ENCODE measurements at regions not wholly inside any gene's neighbourhood (a gene's known extent, or its start where the extent isn't known, plus 50 kb on each side); places are given as distances from the start of the nearest gene placed in this dataset.

DNA sequence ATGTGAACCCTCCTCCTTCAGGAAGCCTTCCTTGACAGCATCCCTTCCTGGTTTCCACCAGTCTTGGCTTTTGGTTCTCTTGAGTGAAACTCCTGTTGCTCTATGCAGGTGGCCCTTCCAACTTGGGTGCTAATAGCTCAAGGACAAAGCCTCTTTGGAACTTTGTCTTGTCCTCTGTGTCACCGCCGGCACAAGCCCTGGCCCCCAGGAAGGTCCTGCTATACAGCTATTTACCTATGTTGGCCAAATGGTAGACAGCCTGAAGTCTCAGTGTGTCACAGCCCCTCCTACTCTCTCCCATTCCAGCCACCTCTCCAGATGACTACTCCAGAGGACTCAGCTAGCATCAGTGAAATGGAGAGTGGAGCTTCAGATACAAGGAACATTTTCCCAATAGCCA lies 94.7 kb upstream of the ZNF618 start:
- no peak for DNase-seq (ENCODE audit: low read depth in 2 of 2)

GRCh38 chr9:113781896-113782295 lies 94.2 kb upstream of the ZNF618 start:
- DNase-seq (ENCODE audit: low read depth in 2 of 2): no peak

DNA sequence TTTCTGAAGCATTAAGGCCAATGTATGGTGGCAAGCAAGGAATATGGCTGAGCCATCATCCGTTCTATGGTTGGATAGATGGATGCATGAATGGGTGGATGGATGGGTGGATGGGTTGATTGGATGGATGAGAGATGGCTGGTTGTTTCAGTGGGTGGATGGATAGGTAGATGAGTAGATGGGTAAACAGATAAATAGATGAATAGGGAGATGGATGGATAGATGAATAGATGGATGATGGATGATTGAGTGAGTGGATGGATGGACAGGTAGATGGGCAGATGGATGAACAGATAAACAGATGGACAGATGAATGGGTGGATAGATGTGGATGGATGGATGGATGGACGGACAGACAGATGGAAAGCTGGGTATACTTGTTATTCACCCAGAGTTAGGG lies 92.6 kb upstream of the ZNF618 start:
- no peak for DNase-seq (ENCODE audit: low read depth in 2 of 2)

- no peak for DNase-seq (ENCODE audit: low read depth in 2 of 2)
Measured at GRCh38 chr9:113785334-113785733, 90.8 kb upstream of the ZNF618 start.

DNA sequence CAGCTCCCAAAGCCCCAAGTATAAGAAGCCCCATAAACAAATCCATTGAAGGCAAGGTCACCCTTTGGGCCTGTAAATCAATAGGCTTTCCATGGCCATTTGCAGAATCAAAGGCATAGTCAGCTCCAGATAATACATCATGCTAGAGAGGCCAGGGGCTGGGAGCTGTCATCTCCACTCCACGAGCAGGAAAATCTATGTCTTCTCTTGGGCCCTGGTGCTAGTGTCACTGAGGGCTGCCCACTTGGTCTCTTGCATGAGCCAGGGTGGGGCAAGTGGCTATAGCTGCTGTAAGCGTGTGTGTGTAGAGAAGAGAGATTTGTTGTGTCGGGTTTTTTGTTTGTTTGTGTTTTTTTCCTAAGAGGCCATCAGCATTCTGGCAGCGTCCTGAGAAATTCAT lies 90.0 kb upstream of the ZNF618 start:
- DNase-seq (ENCODE audit: low read depth in 2 of 2): no peak

DNA sequence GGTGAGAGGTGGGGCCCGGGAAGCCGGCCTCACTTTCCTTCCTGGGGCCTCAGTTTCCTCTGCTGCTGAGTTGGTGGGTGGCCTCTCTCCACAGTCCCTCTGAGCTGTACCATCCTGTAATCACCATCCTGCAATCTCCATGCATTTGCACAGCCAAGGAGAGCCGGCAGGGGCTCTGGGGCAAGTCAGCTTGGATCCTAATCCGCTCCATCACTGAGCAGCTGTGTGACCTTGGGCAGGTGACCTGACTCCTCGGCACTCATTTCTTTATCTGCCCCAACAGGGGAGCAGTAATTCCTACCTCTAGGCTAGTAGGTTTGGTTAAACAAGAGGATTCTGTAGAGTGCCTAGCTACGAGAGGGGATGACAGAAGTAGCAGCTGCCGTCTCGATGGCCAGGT lies 88.2 kb upstream of the ZNF618 start:
- no peak for DNase-seq (ENCODE audit: low read depth in 2 of 2)

DNA sequence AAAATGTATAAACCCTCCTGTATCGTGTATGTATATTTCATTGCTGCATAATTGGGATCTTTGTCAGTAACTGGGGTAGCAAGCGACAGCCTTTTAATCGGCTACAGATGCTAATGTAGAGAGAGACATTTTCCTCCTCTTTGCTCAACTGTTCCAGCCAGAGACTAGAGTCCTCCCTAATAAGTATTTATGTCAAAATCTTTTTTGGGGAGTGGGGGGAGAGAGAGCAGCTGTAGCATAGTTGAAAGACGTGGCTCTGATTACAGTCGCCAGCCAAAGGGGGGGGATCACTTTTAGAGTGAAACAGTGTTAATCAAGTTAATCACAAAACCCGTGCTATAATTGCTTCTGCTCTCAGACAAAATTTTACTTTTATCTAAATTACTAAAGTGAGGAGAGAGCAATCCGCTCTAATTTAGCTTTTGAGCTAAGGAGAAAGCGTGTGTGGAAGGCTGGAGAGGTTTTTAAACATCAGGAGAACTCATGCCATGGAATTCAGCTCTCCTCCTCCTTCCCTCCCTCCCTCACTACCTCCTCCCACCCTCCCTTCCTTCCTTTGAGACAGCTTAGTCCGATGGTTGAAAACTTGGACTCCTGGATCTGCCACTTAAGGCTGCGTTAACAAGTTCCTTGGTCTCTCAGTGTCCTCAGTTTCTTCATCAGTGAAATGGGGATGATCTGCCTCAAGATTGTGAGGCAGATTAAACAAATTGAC lies 87.3 kb upstream of the ZNF618 start:
- no peak for DNase-seq (ENCODE audit: low read depth in 2 of 2)

GRCh38 chr9:113790093-113790492 lies 86.0 kb upstream of the ZNF618 start:
- no peak for DNase-seq (ENCODE audit: low read depth in 2 of 2)

- no peak for DNase-seq (ENCODE audit: low read depth in 2 of 2)
Measured at GRCh38 chr9:113793558-113793957, 82.6 kb upstream of the ZNF618 start.

DNA sequence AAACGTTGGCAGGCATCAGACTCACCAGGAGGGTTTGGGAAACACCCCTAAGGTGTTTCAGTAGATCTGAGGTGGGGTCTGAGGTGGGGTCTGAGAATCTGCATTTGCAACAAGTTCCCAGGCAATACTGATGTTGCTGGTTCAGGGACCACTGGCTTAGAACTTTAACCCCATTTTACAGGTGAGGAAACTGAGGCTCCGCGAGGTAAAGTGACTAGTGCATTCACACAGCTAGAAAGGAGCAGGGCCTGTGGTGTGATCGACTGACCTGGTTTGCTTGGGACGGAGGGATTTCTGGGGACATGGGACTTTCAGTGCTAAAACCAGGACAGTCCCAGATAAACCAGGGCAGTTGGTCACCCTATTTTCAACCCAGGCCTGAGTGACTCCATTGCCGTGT lies 81.4 kb upstream of the ZNF618 start:
- no peak for DNase-seq (ENCODE audit: low read depth in 2 of 2)

- no peak for DNase-seq (ENCODE audit: low read depth in 2 of 2)
Measured at GRCh38 chr9:113795811-113796392, 80.2 kb upstream of the ZNF618 start.

- no peak for DNase-seq (ENCODE audit: low read depth in 2 of 2)
Measured at GRCh38 chr9:113796646-113797426, 79.3 kb upstream of the ZNF618 start.

GRCh38 chr9:113798062-113799030 lies 77.8 kb upstream of the ZNF618 start:
- no peak for DNase-seq (ENCODE audit: low read depth in 2 of 2)

DNA sequence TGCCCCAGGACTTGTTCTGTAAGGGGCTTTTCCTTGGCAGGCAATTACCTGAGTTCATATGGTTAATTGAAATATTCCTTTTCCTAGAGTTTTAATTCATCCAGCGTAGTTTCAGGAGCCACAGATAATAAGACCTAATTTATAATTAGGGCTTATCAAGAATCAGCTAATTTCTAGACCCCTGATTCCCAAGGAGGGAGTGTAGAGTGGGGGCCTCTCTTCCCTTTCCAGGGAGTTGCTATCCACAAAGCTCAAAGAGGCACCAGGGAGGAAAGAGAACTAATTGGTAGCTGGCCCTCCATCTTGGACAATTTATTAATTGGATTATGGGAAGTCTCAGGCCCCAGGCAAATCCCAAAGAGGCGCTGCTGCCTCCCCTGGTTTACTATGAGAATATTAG lies 75.8 kb upstream of the ZNF618 start:
- DNase-seq (ENCODE audit: low read depth in 2 of 2): no peak

GRCh38 chr9:113803811-113804589 lies 72.1 kb upstream of the ZNF618 start:
- no peak for DNase-seq (ENCODE audit: low read depth in 2 of 2)

- DNase-seq (ENCODE audit: low read depth in 2 of 2): no peak
Measured at GRCh38 chr9:113805486-113806132, 70.5 kb upstream of the ZNF618 start.

DNA sequence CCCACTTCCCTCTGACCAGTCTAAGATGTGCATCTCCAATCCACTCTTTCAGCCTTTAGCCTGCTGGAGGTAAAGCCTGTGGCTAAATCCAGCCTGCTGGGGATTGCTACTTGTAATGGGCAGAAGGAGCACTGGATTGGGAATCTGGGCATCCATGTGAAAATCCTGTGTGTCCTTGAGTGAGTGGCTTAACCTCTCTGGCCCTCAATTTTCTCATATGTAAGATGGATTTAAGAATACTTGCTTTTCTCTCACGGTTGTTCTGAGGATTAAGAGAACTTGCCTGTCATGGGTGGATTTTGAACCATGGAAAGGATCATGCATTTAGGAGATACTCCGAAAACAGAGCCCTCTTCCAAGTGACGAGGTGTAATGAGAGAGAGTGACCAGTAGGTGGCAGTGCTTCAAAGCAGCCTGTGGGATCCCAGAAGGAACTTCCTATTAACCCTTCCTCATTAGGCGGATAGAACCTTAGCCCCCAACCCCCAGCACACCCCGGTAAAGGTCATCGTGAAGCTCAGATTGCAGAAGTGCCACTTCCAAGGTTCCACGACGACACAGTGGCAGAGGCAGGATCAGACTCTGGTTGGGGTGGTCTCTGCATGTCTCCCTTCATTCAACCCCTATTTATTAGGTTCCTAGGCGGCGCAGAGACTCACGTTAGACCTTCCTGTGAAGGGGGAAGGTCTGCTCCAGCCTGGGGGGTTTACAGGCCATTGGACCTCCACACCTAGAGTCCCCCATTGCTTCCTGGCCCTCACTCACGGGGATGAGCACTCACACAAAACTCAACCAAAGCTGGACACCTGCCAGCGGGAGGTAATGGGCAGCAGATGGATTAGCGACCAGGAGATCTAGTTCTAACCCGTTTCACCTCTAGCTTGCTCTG lies 68.7 kb upstream of the ZNF618 start:
- peak; percentile 61 to 74 for DNase-seq (ENCODE audit: low read depth in 2 of 2)

- DNase-seq (ENCODE audit: low read depth in 2 of 2): peak in 1 of 2 donors; percentile 57
Measured at GRCh38 chr9:113808391-113809358, 67.4 kb upstream of the ZNF618 start.

Measured in lung microvascular endothelial cell (primary cell).